Gastrocnemius medialis (tissue), 4 donors: ENCODE measurements at regions not wholly inside any gene's neighbourhood (a gene's known extent, or its start where the extent isn't known, plus 50 kb on each side); places are given as distances from the start of the nearest gene placed in this dataset.

Experiments used
- POLR2A ChIP-seq, 2 donors: fragments of 450-650 bp; IDR thresholded peaks; one replicate each; pipeline ENCODE4 v1.6.1; 2017; ENCODE audit warnings: antibody characterized with exemption in 2 of 2, mild to moderate bottlenecking in 2 of 2, moderate library complexity in 2 of 2
- TF ChIP-seq, protein P1 (sequence below), 5 experiments: fragments of 450-650 bp in 3 of 5; fragments of 200-600 bp in 2 of 5; sonication (generic) in 2 of 5; IDR thresholded peaks in 4 of 5; conservative IDR thresholded peaks in 1 of 5; 1 replicate in 4 of 5; 2 replicates in 1 of 5; pipeline ENCODE4 v1.5.1; 2016 to 2019; ENCODE audit warnings: antibody characterized with exemption in 5 of 5, mild to moderate bottlenecking in 3 of 5, moderate library complexity in 3 of 5

DNA sequence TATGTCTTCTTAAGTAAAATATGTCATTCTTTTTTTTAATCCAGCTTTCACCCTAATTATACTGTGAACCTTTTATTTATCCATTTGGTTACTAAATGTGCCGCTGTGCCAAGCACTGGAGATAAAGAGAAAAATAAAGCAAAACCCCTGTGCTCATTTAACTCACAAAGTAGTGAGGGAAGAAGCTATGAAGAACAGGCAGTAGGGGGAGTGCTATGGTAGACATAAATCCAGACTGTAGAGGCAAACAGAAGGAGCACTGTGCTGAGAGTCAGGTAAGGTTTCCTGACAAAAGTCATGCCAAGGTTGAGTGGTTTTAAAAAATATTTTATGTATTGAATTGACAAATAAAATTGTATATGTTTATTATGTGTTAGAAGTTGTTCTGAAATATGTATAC is 188.5 kb upstream of the SYT10 start:
- TF ChIP-seq, protein P1, sequence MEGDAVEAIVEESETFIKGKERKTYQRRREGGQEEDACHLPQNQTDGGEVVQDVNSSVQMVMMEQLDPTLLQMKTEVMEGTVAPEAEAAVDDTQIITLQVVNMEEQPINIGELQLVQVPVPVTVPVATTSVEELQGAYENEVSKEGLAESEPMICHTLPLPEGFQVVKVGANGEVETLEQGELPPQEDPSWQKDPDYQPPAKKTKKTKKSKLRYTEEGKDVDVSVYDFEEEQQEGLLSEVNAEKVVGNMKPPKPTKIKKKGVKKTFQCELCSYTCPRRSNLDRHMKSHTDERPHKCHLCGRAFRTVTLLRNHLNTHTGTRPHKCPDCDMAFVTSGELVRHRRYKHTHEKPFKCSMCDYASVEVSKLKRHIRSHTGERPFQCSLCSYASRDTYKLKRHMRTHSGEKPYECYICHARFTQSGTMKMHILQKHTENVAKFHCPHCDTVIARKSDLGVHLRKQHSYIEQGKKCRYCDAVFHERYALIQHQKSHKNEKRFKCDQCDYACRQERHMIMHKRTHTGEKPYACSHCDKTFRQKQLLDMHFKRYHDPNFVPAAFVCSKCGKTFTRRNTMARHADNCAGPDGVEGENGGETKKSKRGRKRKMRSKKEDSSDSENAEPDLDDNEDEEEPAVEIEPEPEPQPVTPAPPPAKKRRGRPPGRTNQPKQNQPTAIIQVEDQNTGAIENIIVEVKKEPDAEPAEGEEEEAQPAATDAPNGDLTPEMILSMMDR (IDR thresholded peaks at IDR 0.05 in 4 of 5, conservative IDR thresholded peaks at IDR 0.05 in 1 of 5) = no peak
- TF ChIP-seq POLR2A (IDR thresholded peaks at IDR 0.05) = no peak
